HUES48 (cell line): ENCODE measurements at regions not wholly inside any gene's neighbourhood (a gene's known extent, or its start where the extent isn't known, plus 50 kb on each side); places are given as distances from the start of the nearest gene placed in this dataset.

Source experiments
- H3K27ac ChIP-seq: one replicate; pipeline ENCODE4 v1.7.0; 2013; ENCODE audit warnings: low read depth, low read length, inconsistent platforms
- H3K27me3 ChIP-seq: 2 replicates; pipeline ENCODE4 v1.6.1; 2013; ENCODE audit warnings: mild to moderate bottlenecking, low read length; ENCODE audit not compliant: control insufficient read depth, insufficient read depth
- H3K36me3 ChIP-seq: 2 replicates; pipeline ENCODE4 v1.6.1; 2013; ENCODE audit warnings: low read length; ENCODE audit not compliant: control insufficient read depth, insufficient read depth
- H3K4me1 ChIP-seq: 2 replicates; pipeline ENCODE4 v1.6.1; 2013; ENCODE audit warnings: mild to moderate bottlenecking, low read length; ENCODE audit not compliant: control insufficient read depth, insufficient read depth
- H3K4me3 ChIP-seq: 2 replicates; pipeline ENCODE4 v1.5.1; 2013; ENCODE audit warnings: mild to moderate bottlenecking, low read depth, low read length
- H3K9ac ChIP-seq: 2 replicates; pipeline ENCODE4 v1.6.1; 2013; ENCODE audit warnings: mild to moderate bottlenecking, low read depth, low read length, moderate library complexity
- H3K9me3 ChIP-seq: 2 replicates; pipeline ENCODE4 v1.6.1; 2013; ENCODE audit warnings: low read length; ENCODE audit not compliant: control insufficient read depth, insufficient read depth

DNA sequence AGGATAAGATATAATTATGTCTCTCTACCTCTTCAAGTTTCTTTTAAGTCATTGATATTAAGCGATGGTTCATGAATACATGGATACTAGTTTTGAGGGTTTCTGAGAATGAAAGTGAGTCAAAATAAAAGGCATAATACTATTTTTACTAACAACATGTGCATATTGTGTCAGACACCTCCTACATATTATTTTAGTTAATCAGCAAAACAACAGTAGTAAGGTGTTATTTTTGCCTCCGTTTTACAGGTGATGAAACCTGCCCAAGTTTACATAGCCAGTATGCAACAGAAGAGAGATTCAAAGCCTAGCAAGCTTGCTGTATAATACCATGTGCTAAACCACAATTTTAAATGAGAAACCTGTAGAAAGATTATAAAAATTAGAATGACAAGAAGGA lies 544.1 kb downstream of the EPHA5 start:
- H3K4me1 ChIP-seq, result no peaks in the 10 kb centered on the region
- H3K36me3 ChIP-seq, result no peaks in the 10 kb centered on the region
- H3K27me3 ChIP-seq, result no peaks in the 10 kb centered on the region
- no peak overlapping the region for H3K9ac ChIP-seq
- H3K4me3 ChIP-seq, result no peak overlapping the region
- no peaks in the 10 kb centered on the region for H3K9me3 ChIP-seq
- no peak overlapping the region for H3K27ac ChIP-seq

DNA sequence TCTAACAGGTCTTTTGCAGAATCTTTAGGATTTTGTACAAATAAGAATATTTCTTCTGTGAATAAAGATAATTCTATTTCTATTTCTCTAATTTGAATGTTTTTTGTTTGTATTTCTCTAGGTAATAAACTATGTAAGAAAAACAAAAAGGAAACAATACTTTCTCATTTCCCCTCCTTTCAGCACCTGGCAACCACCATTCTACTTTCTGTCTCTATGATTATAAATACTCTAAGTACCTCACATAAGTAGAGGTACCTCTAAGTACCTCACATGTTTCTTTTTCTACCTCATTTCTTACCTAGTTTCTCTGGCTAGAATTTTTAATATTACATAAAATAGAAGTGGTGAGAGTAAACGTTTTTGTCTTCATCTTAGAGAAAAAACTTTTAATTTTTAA lies 550.0 kb downstream of the EPHA5 start:
- H3K27me3 ChIP-seq, result no peaks in the 10 kb centered on the region
- no peaks in the 10 kb centered on the region for H3K36me3 ChIP-seq
- no peak overlapping the region for H3K4me3 ChIP-seq
- no peaks in the 10 kb centered on the region for H3K9me3 ChIP-seq
- no peaks in the 10 kb centered on the region for H3K4me1 ChIP-seq
- H3K9ac ChIP-seq, result no peak overlapping the region
- no peak overlapping the region for H3K27ac ChIP-seq

DNA sequence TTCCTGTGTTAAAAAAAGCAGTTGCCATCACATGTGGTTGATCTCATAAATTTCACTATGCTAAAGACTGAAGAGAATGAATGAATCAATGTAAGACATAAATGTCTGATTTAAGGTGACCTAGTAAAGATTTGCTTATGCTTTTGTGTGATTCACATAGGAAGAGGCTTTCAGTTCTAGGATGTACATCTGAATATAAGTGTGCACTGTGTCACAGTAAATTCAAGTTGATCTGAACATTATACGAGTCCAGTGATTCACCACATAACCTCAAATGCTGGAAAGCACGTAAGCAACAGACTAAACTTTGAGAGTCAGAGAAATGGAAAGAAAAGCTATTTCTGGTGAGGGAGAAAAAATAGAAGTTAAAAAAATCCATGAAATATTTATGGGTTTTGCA lies 567.9 kb downstream of the EPHA5 start:
- Histone ChIP-seq H3K27me3 (no peaks in the 10 kb centered on the region), H3K9me3 (peaks cover 1% of the 10 kb centered on the region), H3K27ac (no peak overlapping the region), H3K4me1 (no peaks in the 10 kb centered on the region), H3K4me3 (no peak overlapping the region), H3K36me3 (no peaks in the 10 kb centered on the region), H3K9ac (no peak overlapping the region)

DNA sequence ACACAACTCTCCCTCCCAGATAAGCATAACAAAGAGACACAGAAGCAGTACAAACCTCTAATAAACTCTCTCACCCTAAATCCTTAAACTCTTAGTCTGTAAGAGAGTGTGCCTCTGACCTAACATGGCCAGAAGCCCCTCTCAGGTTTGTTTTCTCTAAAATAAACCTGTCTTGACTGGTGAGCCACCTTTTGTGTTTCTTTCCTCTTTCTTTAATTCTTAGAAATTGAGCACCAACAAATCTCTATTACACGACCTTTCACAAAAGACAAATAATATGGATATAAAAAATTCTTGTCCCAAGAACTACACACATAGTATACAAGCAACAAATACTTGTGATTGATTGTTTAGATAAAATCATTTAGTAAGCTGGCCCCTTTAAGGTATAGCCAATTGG lies 573.7 kb downstream of the EPHA5 start:
- Histone ChIP-seq H3K4me1 (no peaks in the 10 kb centered on the region), H3K27ac (no peak overlapping the region), H3K4me3 (no peak overlapping the region), H3K9me3 (peaks cover 21% of the 10 kb centered on the region), H3K27me3 (no peaks in the 10 kb centered on the region), H3K9ac (no peak overlapping the region), H3K36me3 (no peaks in the 10 kb centered on the region)

DNA sequence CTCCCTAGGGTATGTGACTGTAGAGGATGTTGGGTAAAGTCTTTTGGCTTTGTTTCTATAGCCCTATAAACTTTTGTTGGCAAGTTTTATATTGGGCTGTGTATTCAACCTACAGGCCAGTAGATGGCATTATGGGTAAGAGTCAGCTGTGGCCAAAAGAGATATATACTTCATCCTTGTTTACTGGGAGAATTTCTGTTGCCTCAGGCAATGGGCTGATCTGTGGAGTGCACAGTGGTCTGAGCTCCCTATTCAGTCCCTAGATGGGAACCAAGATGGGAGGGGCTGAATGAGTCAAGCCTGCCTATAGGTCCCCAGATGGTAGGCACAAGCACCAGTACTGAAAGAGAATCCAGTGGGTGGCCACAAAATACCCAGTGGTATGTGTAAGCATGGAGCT lies 580.6 kb downstream of the EPHA5 start:
- Histone ChIP-seq H3K27ac (no peak overlapping the region), H3K9me3 (peaks cover 8% of the 10 kb centered on the region), H3K4me3 (no peak overlapping the region), H3K36me3 (no peaks in the 10 kb centered on the region), H3K9ac (no peak overlapping the region), H3K27me3 (no peaks in the 10 kb centered on the region), H3K4me1 (no peaks in the 10 kb centered on the region)

DNA sequence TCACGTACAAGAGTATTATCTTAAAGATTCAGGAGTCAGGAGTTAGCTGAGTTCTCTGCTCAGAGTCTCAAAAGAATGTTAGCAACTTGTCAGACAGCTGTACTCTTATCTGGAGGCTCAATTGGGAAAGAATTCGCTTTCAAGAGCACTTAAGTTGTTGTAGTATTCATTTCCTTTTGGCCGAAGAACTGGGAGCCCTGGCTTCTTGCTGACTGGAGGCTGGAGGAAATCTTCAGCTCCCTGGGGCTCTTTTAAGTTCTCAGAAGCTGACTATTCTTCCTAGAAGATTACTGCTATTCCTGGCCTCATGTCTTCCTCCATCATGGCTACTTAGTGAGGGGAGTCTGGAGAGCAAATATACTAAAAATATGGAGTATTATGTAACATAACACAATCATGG lies 587.2 kb downstream of the EPHA5 start:
- no peaks in the 10 kb centered on the region for H3K36me3 ChIP-seq
- H3K4me3 ChIP-seq, result no peak overlapping the region
- no peaks in the 10 kb centered on the region for H3K27me3 ChIP-seq
- H3K27ac ChIP-seq, result no peak overlapping the region
- H3K4me1 ChIP-seq, result no peaks in the 10 kb centered on the region
- H3K9me3 ChIP-seq, result peaks cover 11% of the 10 kb centered on the region
- H3K9ac ChIP-seq, result no peak overlapping the region

DNA sequence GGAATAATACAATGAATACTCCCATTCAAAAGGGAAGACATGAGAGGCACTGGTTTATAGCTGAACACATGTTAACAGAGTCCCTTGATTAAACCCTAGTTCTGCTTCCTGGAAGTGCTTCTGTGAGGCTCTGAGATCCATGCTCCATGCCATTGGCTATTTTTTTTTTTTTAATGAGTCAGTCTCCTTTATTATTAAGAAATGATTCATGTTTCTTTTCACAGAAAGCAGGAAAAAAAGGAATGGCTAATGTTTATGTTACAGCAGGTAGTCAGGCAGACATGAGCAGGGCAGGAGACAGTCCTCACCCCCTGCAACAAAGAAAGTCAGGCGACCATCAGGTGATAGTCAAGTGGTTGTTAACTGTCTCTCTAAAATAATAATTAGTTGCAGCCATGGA lies 598.7 kb downstream of the EPHA5 start:
- Histone ChIP-seq H3K27ac (no peak overlapping the region), H3K36me3 (no peaks in the 10 kb centered on the region), H3K9me3 (peaks cover 17% of the 10 kb centered on the region), H3K4me3 (no peak overlapping the region), H3K4me1 (no peaks in the 10 kb centered on the region), H3K9ac (no peak overlapping the region), H3K27me3 (no peaks in the 10 kb centered on the region)

DNA sequence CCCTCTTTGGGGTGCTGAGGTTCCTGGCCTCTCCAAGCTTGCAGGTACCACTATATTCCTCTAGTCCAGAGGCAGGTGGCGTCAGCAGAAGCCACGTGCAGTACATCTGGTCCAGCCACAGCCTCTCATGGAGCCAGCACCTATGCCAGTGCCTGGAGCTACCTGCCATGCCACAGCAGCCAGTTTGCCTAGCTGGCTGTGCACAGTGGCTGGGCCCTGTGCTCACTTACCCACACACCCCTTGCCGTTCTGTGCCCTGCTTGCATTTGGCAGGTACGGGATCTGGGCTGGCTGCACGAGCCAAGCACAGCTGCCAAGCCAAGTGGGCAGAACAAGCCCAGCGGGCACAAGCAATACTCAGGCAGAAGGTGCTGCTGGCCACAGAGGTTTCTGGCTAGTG lies 601.1 kb downstream of the EPHA5 start:
- no peak overlapping the region for H3K4me3 ChIP-seq
- H3K27ac ChIP-seq, result no peak overlapping the region
- peaks cover 17% of the 10 kb centered on the region for H3K9me3 ChIP-seq
- H3K9ac ChIP-seq, result no peak overlapping the region
- H3K27me3 ChIP-seq, result no peaks in the 10 kb centered on the region
- H3K36me3 ChIP-seq, result no peaks in the 10 kb centered on the region
- no peaks in the 10 kb centered on the region for H3K4me1 ChIP-seq

DNA sequence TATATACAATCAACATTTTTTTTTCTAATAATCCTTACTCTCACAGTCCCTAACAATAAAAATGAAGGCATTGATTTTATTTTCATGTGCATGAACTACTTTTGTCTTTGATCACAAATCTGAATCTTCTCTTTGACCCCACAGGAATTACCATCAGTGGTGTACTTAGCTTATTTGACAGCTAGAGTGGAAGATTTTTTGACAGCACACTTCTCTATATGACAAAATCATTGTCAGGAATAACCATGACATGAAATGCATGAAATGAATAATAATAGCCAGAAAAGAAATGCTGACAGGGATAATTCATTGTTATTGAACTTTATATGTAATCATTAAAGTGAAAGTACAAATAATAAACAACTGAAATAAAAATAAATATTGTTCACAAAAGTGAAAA lies 604.2 kb downstream of the EPHA5 start:
- Histone ChIP-seq H3K27ac (no peak overlapping the region), H3K4me1 (no peaks in the 10 kb centered on the region), H3K27me3 (no peaks in the 10 kb centered on the region), H3K9me3 (no peaks in the 10 kb centered on the region), H3K36me3 (no peaks in the 10 kb centered on the region), H3K9ac (no peak overlapping the region), H3K4me3 (no peak overlapping the region)

DNA sequence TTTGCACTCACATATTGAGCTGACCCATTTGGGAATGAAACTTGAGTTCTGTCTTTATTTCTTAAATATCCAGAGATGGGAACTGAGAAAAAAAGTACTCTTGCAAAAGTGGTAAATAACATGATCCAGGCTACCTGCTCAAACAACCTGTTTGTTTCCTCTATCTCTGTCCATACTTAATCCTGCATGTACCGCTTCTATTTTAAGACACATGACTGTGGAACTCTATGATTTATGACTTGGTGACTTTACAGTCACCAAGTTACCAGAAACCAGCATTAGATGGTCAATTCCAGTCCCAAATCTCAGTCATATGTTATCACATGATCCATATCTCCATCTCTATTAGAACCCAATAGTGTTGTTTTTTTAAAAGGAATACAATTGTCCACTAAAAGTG lies 606.7 kb downstream of the EPHA5 start:
- H3K9ac ChIP-seq, result no peak overlapping the region
- no peak overlapping the region for H3K27ac ChIP-seq
- H3K27me3 ChIP-seq, result no peaks in the 10 kb centered on the region
- no peaks in the 10 kb centered on the region for H3K4me1 ChIP-seq
- H3K9me3 ChIP-seq, result peaks cover 3% of the 10 kb centered on the region; the same call in 1 of the 2 replicates
- H3K4me3 ChIP-seq, result no peak overlapping the region
- no peaks in the 10 kb centered on the region for H3K36me3 ChIP-seq

DNA sequence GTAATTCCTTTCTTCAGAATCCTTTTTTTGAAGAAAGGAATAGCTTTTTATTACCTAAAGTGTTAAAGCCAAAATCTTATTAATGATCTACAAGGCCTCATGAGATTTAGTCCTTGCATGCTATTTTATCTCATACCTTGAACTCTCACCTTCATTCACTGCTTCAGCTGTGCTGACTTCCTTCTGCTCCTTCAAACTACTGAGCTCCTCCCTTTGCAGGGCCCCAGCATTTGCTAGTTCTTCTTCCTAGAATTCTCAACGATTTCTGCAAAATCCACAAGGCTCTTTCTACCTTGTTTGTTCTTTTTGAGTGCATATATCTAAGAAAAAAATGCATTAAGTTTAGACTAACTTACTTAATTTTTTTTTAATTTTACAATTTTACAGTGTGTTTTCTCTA lies 619.5 kb downstream of the EPHA5 start:
- no peak overlapping the region for H3K9ac ChIP-seq
- H3K27ac ChIP-seq, result no peak overlapping the region
- H3K4me3 ChIP-seq, result no peak overlapping the region
- no peaks in the 10 kb centered on the region for H3K9me3 ChIP-seq
- no peaks in the 10 kb centered on the region for H3K4me1 ChIP-seq
- H3K27me3 ChIP-seq, result no peaks in the 10 kb centered on the region
- H3K36me3 ChIP-seq, result no peaks in the 10 kb centered on the region
